HG03175 (cell line): ENCODE measurements at regions not wholly inside any gene's neighbourhood (a gene's known extent, or its start where the extent isn't known, plus 50 kb on each side); places are given as distances from the start of the nearest gene placed in this dataset.
"Not testable (repeated sequence)": the region's sequence is repeated elsewhere in the genome, so short reads cannot be mapped to it uniquely, and the experiment has no call there.

ENCODE experiments used
- ATAC-seq: cut with Tn5 transposase; IDR thresholded peaks from one replicate; pipeline ENCODE4 v1.9.1; 2021; ENCODE audit warnings: mild to moderate bottlenecking, moderate library complexity; ENCODE audit not compliant: unreplicated experiment

DNA sequence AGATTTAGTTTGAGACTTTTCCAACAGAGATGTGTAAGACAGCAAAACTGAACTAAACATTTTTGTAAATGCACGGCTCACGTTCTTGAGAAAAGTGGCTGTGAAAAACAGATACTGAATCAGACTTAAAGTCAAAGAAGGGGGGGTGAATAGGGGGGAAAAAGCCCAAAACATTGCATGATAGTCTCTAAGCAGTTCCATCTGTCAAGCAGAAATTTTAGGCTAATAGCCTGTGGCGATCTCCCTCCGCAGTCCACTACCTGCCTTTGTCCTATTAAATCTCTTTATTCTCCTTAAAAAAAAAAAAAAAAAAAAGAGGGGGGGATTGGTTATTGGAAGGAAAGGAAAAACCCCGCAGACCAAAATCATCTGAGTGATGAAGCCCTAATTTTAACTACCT is 217.6 kb upstream of the NFIA start:
- no peak for ATAC-seq

- ATAC-seq, result no peak
Measured at GRCh38 chr1:60863131-60863530, 219.2 kb upstream of the NFIA start.

GRCh38 chr1:60861961-60862567 is 220.3 kb upstream of the NFIA start:
- ATAC-seq, result no peak

- ATAC-seq, result no peak
Measured at GRCh38 chr1:60859111-60859510, 223.2 kb upstream of the NFIA start.

GRCh38 chr1:60857851-60858250 is 224.5 kb upstream of the NFIA start:
- no peak for ATAC-seq

GRCh38 chr1:60850084-60850483 is 232.3 kb upstream of the NFIA start:
- no peak for ATAC-seq

DNA sequence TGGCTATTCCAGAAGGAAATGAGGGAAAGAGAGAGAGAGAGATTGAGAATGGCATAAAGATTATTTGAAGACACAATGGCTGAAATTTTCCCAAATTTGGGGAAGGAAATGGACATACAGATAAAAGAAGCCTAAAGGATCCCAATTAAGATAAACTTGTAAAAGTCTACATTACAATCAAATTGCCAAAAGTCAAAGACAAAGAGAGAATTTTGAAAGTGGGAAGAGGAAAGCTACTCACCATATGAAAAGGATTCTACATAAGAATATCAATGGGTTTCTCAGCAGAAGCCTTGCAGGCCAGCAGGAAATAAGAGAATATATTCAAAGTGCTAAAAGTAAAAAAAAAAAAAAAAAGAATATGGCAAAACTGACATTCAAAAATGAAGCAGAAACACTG is 233.0 kb upstream of the NFIA start:
- no peak for ATAC-seq

- no peak for ATAC-seq
Measured at GRCh38 chr1:60848583-60849188, 233.7 kb upstream of the NFIA start.

DNA sequence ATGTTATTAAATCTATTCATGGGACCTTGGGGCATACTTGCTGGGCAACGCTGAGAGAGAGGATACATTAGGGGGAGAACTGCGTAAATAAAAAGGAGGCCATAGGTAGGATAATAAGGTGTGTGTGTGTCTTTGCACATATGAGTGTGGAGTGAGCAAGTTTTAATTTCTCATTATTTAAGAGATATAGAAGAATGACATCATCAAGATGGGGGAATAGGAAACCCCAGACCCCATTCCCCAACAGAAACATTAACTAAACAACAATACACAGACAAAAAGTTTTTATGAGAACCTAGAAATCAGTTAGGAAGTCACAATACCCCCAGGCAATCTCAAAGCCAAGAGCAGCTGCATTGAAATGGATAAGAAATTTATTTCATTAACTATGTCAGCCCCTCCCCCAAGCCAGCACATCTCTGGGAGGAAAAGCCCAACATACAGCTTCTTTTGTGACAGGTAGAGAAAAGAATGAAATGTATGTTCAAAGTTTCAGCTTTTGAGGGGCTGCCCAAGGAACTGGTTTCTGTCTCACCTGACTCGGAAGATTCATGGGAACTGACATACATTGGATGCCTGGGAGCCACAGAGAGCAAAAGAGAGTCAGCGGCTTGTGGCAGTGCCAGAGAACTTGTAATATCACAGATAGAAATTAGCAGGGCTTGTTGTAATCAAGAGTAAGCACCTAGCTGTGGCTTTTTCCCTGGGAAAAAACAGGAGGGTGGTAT is 234.3 kb upstream of the NFIA start:
- no peak for ATAC-seq

GRCh38 chr1:60847391-60847790 is 235.0 kb upstream of the NFIA start:
- ATAC-seq, result no peak

DNA sequence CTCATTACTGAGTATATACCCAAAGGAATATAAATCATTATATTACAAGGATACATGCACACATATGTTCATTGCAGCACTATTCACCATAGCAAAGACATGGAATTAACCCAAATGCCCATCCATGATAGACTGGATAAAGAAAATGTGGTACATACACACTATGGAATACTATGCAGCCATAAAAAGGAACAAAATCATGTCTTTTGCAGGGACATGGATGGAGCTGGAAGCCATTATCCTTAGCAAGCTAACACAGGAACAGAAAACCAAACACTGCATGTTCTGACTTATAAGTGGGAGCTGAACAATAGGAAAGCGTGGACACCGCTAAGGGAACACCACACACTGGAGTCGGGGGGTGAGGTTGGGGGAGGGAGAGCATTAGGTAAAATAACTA is 236.7 kb upstream of the NFIA start:
- not testable (repeated sequence) for ATAC-seq

GRCh38 chr1:60842304-60842703 is 240.1 kb upstream of the NFIA start:
- no peak for ATAC-seq

GRCh38 chr1:60841116-60842046 is 241.0 kb upstream of the NFIA start:
- no peak for ATAC-seq

- not testable (repeated sequence) for ATAC-seq
Measured at GRCh38 chr1:60840476-60840875, 241.9 kb upstream of the NFIA start.

GRCh38 chr1:60835649-60836048 is 246.7 kb upstream of the NFIA start:
- no peak for ATAC-seq

- no peak for ATAC-seq
Measured at GRCh38 chr1:60833173-60833572, 249.2 kb upstream of the NFIA start.

GRCh38 chr1:60832367-60832766 is 250.0 kb upstream of the NFIA start:
- ATAC-seq, result no peak

DNA sequence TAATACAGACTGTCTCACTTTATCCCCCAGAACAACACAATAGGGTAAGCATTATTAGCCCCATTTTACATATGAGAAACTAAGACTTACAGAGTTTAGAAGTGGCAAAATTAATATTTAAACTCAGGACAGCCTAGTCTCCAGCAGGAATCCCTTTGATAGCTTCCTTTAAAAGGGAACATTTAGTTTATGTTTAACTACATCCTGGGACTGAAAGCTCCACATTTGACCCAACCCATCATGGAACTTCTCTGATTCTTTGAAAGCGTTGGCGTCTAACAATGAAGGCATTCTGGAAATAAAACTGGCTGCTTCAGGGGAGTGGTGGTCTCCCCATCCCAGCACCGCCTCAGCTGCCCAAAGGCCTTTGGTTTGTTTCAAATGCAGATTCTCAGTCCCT is 250.6 kb upstream of the NFIA start:
- ATAC-seq, result no peak

DNA sequence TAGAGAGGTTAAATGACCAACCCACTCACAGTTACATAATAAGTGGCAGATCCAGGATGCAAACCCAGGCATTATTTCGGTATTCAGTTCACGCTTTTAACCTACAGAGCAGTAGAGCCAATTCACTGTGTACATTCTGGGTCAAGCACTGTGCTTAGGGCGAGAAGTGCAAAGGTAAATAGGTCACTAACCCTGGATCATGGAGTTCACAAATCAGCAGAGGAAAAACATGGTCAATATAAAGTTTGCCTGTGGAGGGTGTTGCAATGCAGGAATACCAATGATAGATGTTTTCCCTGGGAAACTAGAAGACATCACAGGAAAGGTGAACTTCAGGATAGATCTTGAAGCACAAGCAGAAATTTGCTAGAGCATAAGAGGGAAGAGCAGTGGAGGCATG is 253.4 kb upstream of the NFIA start:
- no peak for ATAC-seq

DNA sequence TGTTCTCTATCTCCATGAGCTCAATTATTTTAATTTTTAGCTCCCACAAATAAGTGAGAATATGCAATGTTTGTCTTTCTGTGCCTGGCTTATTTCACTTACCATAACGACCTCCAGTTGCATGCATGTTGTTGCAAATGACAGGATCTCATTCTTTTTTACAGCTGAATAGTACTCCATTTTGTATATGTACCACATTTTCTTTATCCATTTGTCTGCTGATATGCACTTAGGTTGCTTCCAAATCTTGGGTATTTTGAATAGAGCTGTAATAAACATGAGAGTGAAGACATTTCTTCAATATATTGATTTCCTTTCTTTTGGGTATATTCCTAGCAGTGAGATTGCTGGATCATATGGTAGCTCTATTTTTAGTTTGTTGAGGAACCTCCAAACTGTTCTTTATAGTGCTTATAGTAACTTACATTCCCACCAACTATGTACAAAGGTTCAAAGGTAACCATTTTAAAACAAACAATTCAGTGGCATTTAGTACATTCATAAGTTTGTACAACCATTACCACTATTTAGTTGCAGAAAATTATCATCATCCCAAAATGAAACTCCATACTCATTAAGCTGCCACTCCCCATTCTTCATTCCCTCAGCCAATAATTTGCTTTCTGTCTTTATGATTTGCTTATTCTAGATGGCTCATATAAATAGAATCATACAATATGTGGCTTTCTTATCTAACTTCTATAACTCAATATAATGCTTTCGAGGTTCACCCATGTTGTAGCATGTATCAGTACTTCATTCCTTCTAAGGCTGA is 255.9 kb upstream of the NFIA start:
- no peak for ATAC-seq

DNA sequence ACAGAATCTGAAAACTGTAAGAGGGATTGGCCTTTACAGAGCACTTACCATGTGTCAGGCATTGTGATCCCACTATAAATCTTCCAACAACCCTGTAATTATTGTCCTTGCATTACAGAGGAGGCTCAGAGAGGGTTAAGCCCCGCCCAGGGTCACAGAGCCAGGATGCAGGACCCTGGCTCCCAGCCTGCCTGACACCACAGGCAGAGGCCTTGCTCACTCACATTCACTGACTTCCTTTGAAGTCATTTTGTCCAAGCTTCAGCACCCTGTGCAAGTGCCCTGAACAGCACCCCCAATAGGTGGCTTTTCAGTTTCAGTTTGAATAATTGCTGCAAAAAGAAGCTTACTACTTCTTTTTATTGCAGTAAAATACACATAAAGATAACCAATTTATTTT is 256.8 kb upstream of the NFIA start:
- ATAC-seq, result peak; percentile 42
